PC-9 (cell line): ENCODE measurements at regions not wholly inside any gene's neighbourhood (a gene's known extent, or its start where the extent isn't known, plus 50 kb on each side); places are given as distances from the start of the nearest gene placed in this dataset.

ENCODE experiments used
- CTCF ChIP-seq: fragments of 200-600 bp; sonication (generic); conservative IDR thresholded peaks from 2 replicates; pipeline ENCODE4 v1.6.1; 2017; ENCODE audit warnings: mixed run types, antibody characterized with exemption, mild to moderate bottlenecking, moderate library complexity
- EZH2 ChIP-seq: fragments of 200-600 bp; sonication (generic); IDR thresholded peaks from 2 replicates; pipeline ENCODE4 v1.8.0; 2017; ENCODE audit warnings: antibody characterized with exemption, low read depth

- TF ChIP-seq EZH2 (no peak), CTCF (no peak)
Measured at GRCh38 chr5:58263296-58263695, 196.6 kb downstream of the PLK2 start.
